ENCODE measurements at regions not wholly inside any gene's neighbourhood (a gene's known extent, or its start where the extent isn't known, plus 50 kb on each side); places are given as distances from the start of the nearest gene placed in this dataset.
"Not testable (repeated sequence)": the region's sequence is repeated elsewhere in the genome, so short reads cannot be mapped to it uniquely, and the experiment has no call there.

GRCh38 chr14:71254091-71254719 lies 346.9 kb downstream of the PCNX1 start:
- intact Hi-C loops (cut with micrococcal nuclease); H3K27ac ChIP-seq (ENCODE audit: insufficient read depth, low read depth, low read length); H3K4me2 ChIP-seq (ENCODE audit: insufficient read depth, low read length); H2AFZ ChIP-seq (ENCODE audit: low read depth, low read length); H3K4me1 ChIP-seq (ENCODE audit: control insufficient read depth, extremely low read depth, insufficient read depth, low read length); dilution Hi-C loops (cut with MboI; ENCODE audit: extremely low pct_ligation_motif_present, low sequenced_read_pairs); POLR2A ChIA-PET; H3K4me3 ChIP-seq (replicated peaks in 1 of 3; ENCODE audit: insufficient read depth in 1 of 3, low read depth in 1 of 3, low read length in 3 of 3); H3K9me3 ChIP-seq (replicated peaks; ENCODE audit: control insufficient read depth, insufficient read depth, low read length); BruUV-seq (replicated peaks); H3K27me3 ChIP-seq (ENCODE audit: control insufficient read depth in 2 of 2, insufficient read depth in 2 of 2, low read length in 2 of 2); H4K20me1 ChIP-seq (replicated peaks; ENCODE audit: control insufficient read depth, extremely low read depth, insufficient read depth, low read length); H3K9me1 ChIP-seq (replicated peaks; ENCODE audit: control insufficient read depth, extremely low read depth, insufficient read depth, low read length); H3K36me3 ChIP-seq (ENCODE audit: control insufficient read depth in 2 of 2, extremely low read depth in 1 of 2, insufficient read depth in 2 of 2, low read length in 2 of 2); FAIRE-seq; H3K9ac ChIP-seq (replicated peaks; ENCODE audit: extremely low read depth, insufficient read depth, low read length); H3K79me2 ChIP-seq (ENCODE audit: control insufficient read depth, insufficient read depth, low read length); DNase-seq (ENCODE audit: low read depth, low spot score): not testable (repeated sequence)
- CTCF ChIA-PET: interaction anchor here (1.6 kb wide), 1 partner anchor 10 kb away, joined by 3 read pairs; no protein-coding TSS in a partner anchor

GRCh38 chr14:71261206-71261605 lies 353.9 kb downstream of the PCNX1 start:
- Histone ChIP-seq H2AFZ (ENCODE audit: low read depth, low read length) (no peak overlapping the region), H3K79me2 (ENCODE audit: control insufficient read depth, insufficient read depth, low read length) (no peaks in the 10 kb centered on the region), H3K4me3 (replicated peaks in 1 of 3; ENCODE audit: insufficient read depth in 1 of 3, low read depth in 1 of 3, low read length in 3 of 3) (no peak overlapping the region), H3K27me3 (ENCODE audit: control insufficient read depth in 2 of 2, insufficient read depth in 2 of 2, low read length in 2 of 2) (peaks cover 0 to 2% of the 10 kb centered on the region in 2 experiments), H3K9ac (replicated peaks; ENCODE audit: extremely low read depth, insufficient read depth, low read length) (no peak overlapping the region), H3K27ac (ENCODE audit: insufficient read depth, low read depth, low read length) (no peak overlapping the region), H4K20me1 (replicated peaks; ENCODE audit: control insufficient read depth, extremely low read depth, insufficient read depth, low read length) (no peaks in the 10 kb centered on the region), H3K9me3 (replicated peaks; ENCODE audit: control insufficient read depth, insufficient read depth, low read length) (no peaks in the 10 kb centered on the region), H3K4me2 (ENCODE audit: insufficient read depth, low read length) (no peak overlapping the region), H3K36me3 (ENCODE audit: control insufficient read depth in 2 of 2, extremely low read depth in 1 of 2, insufficient read depth in 2 of 2, low read length in 2 of 2) (no peaks in the 10 kb centered on the region), H3K9me1 (replicated peaks; ENCODE audit: control insufficient read depth, extremely low read depth, insufficient read depth, low read length) (no peaks in the 10 kb centered on the region), H3K4me1 (ENCODE audit: control insufficient read depth, extremely low read depth, insufficient read depth, low read length) (no peaks in the 10 kb centered on the region)
- intact Hi-C loops (cut with micrococcal nuclease): no loop called here
- BruUV-seq (replicated peaks): no TSS peak
- FAIRE-seq (no peak), DNase-seq (ENCODE audit: low read depth, low spot score) (peak; percentile 18)
- ChIA-PET CTCF (no interaction called here), POLR2A (no interaction called here)
- TF ChIP-seq GATA2 (IDR thresholded peaks at IDR 0.05; ENCODE audit: insufficient read depth, insufficient read length, low read depth, low read length) (no peak), MAX (IDR thresholded peaks at IDR 0.05; ENCODE audit: insufficient read depth, insufficient read length) (no peak), POLR2A (IDR thresholded peaks at IDR 0.05; ENCODE audit: low read depth, low read length) (no peak), JUN (IDR thresholded peaks at IDR 0.05; ENCODE audit: borderline replicate concordance, insufficient read depth, insufficient read length, low read depth) (no peak), FOS (IDR thresholded peaks at IDR 0.05; ENCODE audit: borderline replicate concordance, insufficient read depth, low read length) (no peak), POLR2AphosphoS5 (IDR thresholded peaks at IDR 0.05; ENCODE audit: insufficient read depth, low read depth, low read length) (no peak), MYC (IDR thresholded peaks at IDR 0.05; ENCODE audit: low read depth, low read length) (no peak), EZH2 (IDR thresholded peaks at IDR 0.05; ENCODE audit: borderline replicate concordance, low read depth, low read length, severe bottlenecking) (no peak), CTCF (IDR thresholded peaks at IDR 0.05; ENCODE audit: extremely low read depth in 1 of 2, insufficient read depth in 1 of 2, low read depth in 1 of 2, low read length in 2 of 2) (no peak)
- dilution Hi-C loops (cut with MboI; ENCODE audit: extremely low pct_ligation_motif_present, low sequenced_read_pairs): no loop called here
